Parathyroid adenoma (tissue), 2 donors: ENCODE measurements at regions not wholly inside any gene's neighbourhood (a gene's known extent, or its start where the extent isn't known, plus 50 kb on each side); places are given as distances from the start of the nearest gene placed in this dataset.
"Not testable (repeated sequence)": the region's sequence is repeated elsewhere in the genome, so short reads cannot be mapped to it uniquely, and the experiment has no call there.

Experiments used
- H2AFZ ChIP-seq: fragments of 300-600 bp; sonication (generic); one replicate; pipeline ENCODE4 v1.7.0; 2017; ENCODE audit warnings: antibody characterized with exemption, mild to moderate bottlenecking
- H3K27ac ChIP-seq: fragments of 300-600 bp; sonication (generic); one replicate; pipeline ENCODE4 v1.7.0; 2017
- H3K27me3 ChIP-seq: fragments of 300-600 bp; sonication (generic); one replicate; pipeline ENCODE4 v1.7.0; 2017; ENCODE audit warnings: low read length; ENCODE audit not compliant: control insufficient read depth, insufficient read depth
- H3K36me3 ChIP-seq: fragments of 300-600 bp; sonication (generic); one replicate; pipeline ENCODE4 v1.7.0; 2017; ENCODE audit warnings: low read length; ENCODE audit not compliant: control insufficient read depth, insufficient read depth
- H3K4me1 ChIP-seq: fragments of 300-600 bp; sonication (generic); one replicate; pipeline ENCODE4 v1.7.0; 2017; ENCODE audit warnings: control low read depth
- H3K4me2 ChIP-seq: fragments of 300-600 bp; sonication (generic); one replicate; pipeline ENCODE4 v1.7.0; 2017; ENCODE audit warnings: low read length
- H3K4me3 ChIP-seq: fragments of 300-600 bp; sonication (generic); one replicate; pipeline ENCODE4 v1.7.0; 2017; ENCODE audit warnings: low read depth, low read length
- H3K79me2 ChIP-seq: fragments of 300-600 bp; sonication (generic); one replicate; pipeline ENCODE4 v1.7.0; 2017; ENCODE audit warnings: control low read depth
- H3K9ac ChIP-seq: fragments of 300-600 bp; sonication (generic); one replicate; pipeline ENCODE4 v1.7.0; 2017; ENCODE audit warnings: mild to moderate bottlenecking
- H3K9me3 ChIP-seq: fragments of 300-600 bp; sonication (generic); one replicate; pipeline ENCODE4 v1.7.0; 2017; ENCODE audit warnings: low read length; ENCODE audit not compliant: control insufficient read depth
- TF ChIP-seq, protein P1 (sequence below): fragments of 300-600 bp; sonication (generic); IDR thresholded peaks from one replicate; pipeline ENCODE4 v1.7.0; 2017; ENCODE audit warnings: antibody characterized with exemption, mild to moderate bottlenecking
- donor health status: primary hyperparathyroidism.

DNA sequence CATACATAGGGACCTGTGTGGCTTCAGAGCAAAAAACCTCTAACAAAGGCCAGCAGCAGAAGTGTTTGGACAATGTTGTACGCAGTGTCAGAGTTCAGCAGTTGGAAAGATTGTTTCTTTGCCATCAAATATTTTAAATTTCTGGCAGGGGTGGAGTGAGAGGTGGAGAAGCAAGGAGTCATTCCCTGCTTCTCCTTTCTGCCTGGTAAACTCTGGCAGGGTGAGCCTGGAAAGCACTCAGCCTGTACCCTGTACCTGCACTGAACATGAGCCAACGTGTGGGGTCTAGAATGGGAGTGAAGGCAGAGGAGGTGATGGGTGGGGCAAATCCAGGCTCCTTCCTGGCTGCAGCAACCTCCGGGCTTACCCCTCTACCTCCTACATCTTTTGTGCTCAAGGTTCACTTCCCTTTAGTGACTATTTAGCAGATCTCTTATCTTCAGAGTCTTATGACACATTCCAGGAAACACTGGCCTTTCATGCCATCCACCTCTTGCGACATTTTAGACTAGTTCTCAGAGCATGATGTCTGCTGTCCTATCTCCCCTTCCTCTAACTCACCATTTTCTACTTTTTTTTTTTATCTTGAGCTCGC is 445.0 kb upstream of the PIK3R1 start:
- peak overlapping the region; percentile 15 for H3K4me3 ChIP-seq
- H3K9me3 ChIP-seq: no peaks in the 10 kb centered on the region
- peak overlapping the region; percentile 60 for H3K4me2 ChIP-seq
- H2AFZ ChIP-seq: peak overlapping the region; percentile 58
- peak overlapping the region; percentile 89 for H3K27ac ChIP-seq
- no peaks in the 10 kb centered on the region for H3K27me3 ChIP-seq
- H3K36me3 ChIP-seq: no peaks in the 10 kb centered on the region
- TF ChIP-seq, protein P1, sequence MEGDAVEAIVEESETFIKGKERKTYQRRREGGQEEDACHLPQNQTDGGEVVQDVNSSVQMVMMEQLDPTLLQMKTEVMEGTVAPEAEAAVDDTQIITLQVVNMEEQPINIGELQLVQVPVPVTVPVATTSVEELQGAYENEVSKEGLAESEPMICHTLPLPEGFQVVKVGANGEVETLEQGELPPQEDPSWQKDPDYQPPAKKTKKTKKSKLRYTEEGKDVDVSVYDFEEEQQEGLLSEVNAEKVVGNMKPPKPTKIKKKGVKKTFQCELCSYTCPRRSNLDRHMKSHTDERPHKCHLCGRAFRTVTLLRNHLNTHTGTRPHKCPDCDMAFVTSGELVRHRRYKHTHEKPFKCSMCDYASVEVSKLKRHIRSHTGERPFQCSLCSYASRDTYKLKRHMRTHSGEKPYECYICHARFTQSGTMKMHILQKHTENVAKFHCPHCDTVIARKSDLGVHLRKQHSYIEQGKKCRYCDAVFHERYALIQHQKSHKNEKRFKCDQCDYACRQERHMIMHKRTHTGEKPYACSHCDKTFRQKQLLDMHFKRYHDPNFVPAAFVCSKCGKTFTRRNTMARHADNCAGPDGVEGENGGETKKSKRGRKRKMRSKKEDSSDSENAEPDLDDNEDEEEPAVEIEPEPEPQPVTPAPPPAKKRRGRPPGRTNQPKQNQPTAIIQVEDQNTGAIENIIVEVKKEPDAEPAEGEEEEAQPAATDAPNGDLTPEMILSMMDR: no peak
- peaks cover 36% of the 10 kb centered on the region for H3K4me1 ChIP-seq
- no peaks in the 10 kb centered on the region for H3K79me2 ChIP-seq
- no peak overlapping the region for H3K9ac ChIP-seq

GRCh38 chr5:67765697-67766096 is 449.9 kb upstream of the PIK3R1 start:
- no peaks in the 10 kb centered on the region for H3K9me3 ChIP-seq
- H3K27ac ChIP-seq: no peak overlapping the region
- no peaks in the 10 kb centered on the region for H3K27me3 ChIP-seq
- no peak overlapping the region for H3K4me3 ChIP-seq
- H3K4me2 ChIP-seq: no peak overlapping the region
- no peaks in the 10 kb centered on the region for H3K36me3 ChIP-seq
- TF ChIP-seq, protein P1: no peak
- H3K79me2 ChIP-seq: no peaks in the 10 kb centered on the region
- H3K9ac ChIP-seq: no peak overlapping the region
- H2AFZ ChIP-seq: no peak overlapping the region
- peaks cover 11% of the 10 kb centered on the region for H3K4me1 ChIP-seq

DNA sequence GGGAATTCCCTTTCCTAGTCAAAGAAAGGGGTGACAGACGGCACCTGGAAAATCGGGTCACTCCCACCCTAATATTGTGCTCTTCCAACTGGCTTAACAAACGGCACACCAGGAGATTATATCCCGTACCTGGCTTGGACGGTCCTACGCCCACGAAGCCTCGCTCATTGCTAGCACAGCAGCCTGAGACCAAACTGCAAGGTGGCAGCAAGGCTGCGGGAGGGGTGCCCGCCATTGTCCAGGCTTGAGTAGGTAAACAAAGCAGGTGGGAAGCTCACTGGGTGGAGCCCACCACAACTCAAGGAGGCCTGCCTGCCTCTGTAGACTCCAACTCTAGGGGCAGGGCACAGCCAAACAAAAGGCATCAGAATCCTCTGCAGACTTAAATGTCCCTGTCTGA is 457.8 kb upstream of the PIK3R1 start:
- H3K4me3 ChIP-seq, H3K27ac ChIP-seq, H3K9me3 ChIP-seq, H3K4me2 ChIP-seq, H3K9ac ChIP-seq, H3K27me3 ChIP-seq, H3K36me3 ChIP-seq, H3K79me2 ChIP-seq, H2AFZ ChIP-seq, H3K4me1 ChIP-seq: not testable (repeated sequence)

- TF ChIP-seq, protein P1: no peak
- Histone ChIP-seq H3K4me2 (no peak overlapping the region), H3K79me2 (no peaks in the 10 kb centered on the region), H3K36me3 (no peaks in the 10 kb centered on the region), H3K9me3 (no peaks in the 10 kb centered on the region), H3K4me3 (no peak overlapping the region), H3K27ac (no peak overlapping the region), H2AFZ (no peak overlapping the region), H3K27me3 (no peaks in the 10 kb centered on the region), H3K4me1 (no peaks in the 10 kb centered on the region), H3K9ac (no peak overlapping the region)
Observed at GRCh38 chr5:67752357-67752708, 463.2 kb upstream of the PIK3R1 start.

- Histone ChIP-seq H3K27ac (no peak overlapping the region), H3K79me2 (no peaks in the 10 kb centered on the region), H3K4me2 (no peak overlapping the region), H3K27me3 (no peaks in the 10 kb centered on the region), H3K4me3 (no peak overlapping the region), H3K4me1 (no peaks in the 10 kb centered on the region), H3K9me3 (no peaks in the 10 kb centered on the region), H3K36me3 (no peaks in the 10 kb centered on the region), H3K9ac (no peak overlapping the region), H2AFZ (no peak overlapping the region)
- TF ChIP-seq, protein P1: no peak
Observed at GRCh38 chr5:67748165-67748690, 467.3 kb upstream of the PIK3R1 start.
